ENCODE measurements at regions not wholly inside any gene's neighbourhood (a gene's known extent, or its start where the extent isn't known, plus 50 kb on each side); places are given as distances from the start of the nearest gene placed in this dataset.

DNA sequence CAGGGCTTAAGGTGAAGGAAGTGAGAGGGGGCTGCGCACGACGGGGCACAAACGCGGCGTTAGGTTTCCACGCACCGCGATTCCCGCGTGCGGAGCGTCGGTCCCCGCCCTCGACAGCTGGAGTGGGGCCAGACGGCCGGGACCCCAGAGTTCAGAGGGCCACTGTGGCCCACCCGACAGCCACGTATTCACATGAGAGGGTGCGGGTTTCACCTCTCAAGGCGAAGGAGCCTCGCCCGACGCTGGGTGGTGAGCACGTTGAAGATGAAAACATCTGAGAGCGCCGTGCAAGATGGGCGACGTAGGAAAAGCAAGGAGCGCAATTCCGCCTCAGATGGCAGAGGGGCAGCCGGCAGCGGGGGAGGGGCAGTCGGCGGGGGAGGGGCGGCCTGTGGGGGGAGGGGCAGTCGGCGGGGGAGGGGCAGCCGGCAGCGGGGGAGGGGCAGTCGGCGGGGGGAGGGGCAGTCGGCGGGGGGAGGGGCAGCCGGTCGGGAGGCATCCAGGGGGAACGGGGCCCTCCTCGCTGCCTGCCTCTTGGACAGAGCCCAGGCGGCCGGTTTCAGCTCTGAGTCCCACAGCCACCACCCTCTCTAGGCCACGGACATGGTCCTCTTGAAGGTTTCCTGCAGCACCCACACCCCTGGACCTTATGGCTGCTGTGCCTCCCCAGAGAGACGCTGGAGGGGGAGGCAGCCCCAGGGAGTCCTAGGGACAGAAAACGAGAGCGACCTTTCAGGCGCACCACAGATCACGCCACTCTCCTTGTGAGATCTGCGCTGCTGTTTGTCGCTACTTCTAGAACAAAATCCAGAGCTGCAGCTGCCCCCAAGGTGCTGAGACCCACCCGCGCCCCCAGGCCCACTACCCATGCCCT, 113.7 kb downstream of the DLL1 start:
- no peak for DNase-seq

DNA sequence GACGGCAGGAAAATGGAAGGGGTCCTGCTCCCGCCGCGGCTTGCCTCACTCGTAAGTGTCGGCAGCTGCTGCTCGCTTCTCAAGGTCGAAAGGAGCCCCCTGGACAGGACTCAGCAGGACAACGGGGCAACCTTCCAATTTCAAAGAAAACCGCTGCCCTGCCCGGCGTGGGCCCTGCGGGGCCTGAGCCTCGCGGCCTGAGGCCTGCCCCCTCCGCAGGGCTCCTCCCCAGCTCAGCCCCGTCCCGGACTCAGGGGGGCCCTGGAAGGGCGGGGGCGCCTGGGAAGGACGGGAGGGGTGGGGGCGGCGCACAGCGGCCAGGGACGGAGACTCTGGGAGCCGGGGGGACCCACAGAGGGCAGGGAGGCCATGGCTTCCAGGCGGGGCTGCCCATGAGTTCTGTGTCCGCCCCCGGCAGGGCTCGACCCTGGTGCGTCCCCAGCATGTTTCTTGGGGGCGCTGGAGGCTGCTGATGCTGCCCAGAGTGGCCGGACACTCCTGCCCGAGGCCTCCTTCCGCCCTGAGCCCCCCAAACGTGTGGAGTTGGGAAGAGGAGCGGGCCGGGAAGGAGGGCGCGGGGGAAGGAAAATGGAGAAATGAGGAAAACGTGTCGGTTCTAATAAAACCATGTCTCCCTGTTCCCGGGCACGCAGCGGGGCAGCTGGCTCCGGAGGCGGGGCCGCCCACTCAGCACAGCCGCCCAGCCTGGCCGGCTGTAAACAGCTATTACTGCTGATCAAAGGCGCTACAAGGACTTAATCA, 114.6 kb downstream of the DLL1 start:
- no peak for DNase-seq

DNA sequence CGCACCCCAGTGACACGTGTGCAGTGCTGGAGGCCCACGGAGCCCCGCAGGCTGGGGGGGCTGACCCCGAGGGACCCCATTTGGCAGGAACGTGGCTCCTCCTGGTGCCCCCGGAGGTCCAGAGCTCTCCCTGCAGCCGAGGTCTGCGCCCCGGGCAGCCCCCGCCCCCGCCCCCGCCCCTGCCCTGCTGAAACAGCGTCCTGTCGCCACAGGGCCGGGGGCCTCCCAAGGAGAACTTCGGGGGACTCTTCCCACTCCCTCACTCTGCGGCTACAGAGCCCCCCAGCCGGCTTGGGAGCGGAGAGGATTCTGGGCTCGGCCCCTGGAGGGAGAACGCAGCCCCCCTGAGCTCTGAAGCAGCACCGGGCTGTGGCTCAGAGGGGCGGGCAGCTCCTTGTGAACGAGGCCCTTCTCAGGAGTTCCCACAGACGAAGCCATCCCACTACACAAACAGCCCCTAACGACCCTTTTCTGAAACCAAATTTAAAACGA, 115.2 kb downstream of the DLL1 start:
- no peak for DNase-seq

DNA sequence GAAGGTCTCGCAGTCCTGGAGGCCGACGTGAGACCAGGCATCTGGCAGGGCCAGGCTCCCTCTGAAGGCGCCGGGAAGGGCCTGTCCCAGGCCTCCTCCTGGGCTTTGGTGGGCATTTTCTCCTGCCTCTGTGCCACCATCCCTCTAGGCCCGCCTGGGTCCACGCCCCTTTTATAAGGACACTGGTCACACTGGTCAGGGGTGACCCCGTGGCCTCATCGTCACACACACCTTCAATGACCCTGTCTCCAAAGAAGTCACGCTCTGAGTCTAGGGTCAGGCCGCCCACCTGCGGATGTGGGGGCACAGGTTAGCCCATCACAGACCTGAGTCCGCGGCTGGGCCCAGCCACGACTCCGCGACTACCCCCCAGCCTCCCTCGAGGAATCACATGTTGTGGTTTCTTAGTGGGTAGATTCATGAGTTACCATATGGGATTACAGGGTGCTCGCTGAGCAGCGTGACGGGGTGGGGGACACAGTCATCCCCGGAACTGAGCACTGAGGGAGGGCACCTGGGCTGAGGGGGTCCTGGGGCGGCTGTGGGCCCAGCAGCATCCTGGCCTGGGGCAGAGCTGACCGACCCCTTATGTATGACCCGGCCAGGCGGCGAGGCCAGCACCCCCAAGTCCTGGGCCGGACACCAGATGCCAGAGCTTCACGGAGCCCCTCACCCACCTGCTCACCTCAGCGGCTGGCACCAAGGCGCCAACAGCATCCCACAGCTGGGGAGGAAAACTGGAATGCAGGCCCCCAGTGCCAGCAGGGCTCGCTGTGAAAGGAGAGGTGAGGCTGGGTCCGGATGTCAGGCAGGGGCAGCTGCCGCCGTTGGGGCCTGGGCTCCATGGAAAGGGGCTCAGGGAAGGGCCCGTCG, 115.9 kb downstream of the DLL1 start:
- no peak for DNase-seq

DNA sequence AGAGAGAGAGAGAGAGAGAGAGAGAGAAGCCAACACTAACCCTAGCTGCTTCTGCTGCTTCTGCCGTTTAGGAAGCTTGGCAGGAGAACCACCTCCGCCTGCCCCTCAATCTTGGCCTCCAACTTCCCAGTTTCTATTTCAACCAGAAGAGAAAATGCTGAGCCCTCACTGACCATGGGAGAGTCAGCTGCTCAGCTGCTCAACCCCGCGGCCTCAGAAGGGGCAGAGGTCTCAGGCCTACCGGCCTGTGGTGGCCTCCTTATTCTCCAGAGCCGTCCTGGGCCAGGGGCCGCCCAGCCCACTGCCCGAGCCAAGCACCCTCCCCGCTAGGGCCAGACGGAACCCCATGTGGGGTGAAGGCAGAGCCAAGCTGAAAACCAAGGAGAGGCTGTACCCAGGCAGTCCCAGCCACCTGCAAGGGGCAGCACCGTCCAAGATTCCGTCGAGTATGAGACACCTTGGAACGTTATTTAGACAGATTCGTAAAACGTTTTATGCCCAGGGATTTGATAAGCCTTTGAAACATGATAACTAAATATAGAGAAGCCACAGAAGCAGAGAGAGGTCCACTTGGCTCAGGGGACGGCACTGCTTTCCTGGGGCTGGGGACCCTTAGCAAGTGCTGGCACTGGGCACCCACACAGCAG, 116.6 kb downstream of the DLL1 start:
- no peak for DNase-seq

DNA sequence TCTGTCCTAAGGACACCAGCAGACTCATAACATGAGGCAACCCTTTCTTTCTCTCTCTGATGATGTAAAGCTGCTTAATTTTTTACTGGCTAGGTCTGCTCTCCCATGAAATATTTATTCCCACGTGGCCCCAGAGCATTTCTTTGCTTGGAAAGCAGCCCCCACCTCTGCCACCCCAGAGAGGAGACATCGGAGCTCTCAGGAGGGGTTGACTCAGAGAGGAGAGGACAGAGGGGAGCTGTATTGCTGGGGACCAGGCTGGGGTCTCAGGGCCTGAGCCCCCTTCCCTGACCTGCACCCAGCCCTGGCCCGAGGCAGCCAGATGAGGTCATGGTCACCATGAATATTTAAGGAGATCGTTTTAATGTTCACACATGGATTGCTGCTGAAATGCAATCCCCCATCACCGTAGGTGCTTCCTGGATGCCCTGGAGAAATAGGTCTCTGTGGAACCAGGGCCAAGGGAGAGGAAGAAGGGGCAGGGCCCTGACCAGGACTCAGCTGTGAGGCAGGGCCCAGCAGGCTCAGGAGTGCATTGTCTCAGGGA, 117.5 kb downstream of the DLL1 start:
- no peak for DNase-seq

DNA sequence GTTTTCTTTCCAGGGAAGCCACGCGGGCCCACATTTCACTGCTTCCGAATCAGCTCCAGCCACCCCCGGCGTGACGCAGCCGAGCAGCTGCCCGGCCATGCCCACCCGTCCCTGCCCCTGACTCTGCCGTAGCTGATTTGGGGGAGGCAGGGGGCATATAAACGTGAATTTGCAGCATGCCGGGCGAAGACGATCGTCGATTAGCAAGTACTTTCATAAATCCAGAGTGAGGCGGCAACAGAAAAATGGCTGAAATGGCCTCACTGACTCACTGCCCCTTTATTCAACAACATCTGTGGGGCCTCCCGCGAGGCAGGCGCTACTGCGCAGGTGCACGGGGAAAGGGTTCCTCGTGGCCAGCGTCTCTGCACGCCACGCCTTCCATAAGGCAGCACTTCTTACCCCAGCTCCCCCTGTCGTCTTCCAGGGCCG, 118.0 kb downstream of the DLL1 start:
- DNase-seq = no peak

DNA sequence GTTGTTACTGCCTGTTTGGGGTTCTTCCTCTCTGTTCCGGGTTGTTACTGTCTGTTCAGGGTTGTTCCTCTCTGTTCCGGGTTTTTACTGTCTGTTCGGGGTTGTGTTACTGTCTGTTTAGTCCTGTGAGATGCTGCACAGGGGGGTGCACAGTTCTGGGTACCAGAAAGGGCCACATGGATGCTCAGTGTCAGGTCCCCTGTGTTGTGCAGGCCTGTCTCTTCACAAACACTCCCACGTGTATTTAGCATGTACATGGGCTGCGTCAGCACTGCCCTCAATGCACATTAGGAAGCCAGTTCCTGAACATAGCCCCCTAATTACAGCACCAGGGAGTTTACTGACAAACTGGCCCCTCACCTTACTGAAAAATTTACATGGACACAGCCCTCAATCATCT, 118.5 kb downstream of the DLL1 start:
- no peak for DNase-seq

DNA sequence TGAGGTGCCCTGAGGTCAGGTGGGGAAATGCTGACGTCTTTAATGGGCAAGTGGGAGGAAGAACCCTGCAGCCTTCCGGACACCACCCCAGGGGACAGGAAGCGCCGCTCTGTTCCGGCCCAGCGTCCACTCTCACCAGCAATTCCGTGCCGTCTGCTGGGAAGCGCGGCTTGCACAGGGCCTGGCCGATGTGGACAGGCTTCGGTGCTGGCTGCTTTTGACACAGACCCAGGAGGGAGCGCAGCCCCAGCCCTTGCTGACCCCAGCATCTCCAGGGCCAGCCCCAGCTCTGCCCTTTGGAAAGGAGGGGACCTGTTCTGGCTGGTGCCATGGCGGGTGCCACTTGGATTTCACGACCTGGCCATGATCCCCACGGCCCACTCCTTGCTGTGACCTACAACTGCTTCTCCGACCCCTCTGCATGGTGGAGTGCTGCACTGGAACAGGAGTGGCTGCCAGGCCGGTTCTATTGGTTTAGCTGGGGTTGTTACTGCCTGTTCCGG, 123.2 kb downstream of the DLL1 start:
- DNase-seq = no peak

DNA sequence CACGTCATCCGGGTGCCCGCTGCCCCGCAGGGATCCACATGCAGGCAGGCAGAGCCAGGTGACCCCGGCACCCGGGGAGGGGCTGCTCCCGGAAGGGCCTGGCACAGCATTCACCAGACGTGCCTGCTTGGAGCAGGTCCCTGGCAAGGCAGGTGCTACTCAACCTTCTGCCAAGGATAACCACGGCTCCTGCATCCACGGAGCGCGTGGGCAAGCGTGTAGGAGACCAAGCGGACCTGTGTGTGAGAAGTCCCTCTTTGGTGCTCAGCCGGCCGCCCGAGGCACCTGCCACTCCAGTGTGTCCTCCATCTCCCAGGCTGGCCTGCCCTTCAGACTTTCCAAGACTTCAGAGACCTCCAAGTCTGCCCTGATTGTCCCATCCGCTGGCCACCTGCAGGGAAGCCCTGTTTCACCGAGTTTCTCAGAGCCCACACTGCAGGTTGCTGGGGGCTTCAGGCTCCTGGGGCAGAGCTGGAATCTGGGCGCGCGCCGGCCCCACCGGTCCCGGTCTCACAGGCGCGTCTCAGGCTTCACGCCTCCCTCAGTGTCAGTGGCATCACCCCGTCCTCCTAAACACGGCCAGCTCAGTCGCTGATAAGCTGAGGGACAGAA, 124.3 kb downstream of the DLL1 start:
- no peak for DNase-seq

DNA sequence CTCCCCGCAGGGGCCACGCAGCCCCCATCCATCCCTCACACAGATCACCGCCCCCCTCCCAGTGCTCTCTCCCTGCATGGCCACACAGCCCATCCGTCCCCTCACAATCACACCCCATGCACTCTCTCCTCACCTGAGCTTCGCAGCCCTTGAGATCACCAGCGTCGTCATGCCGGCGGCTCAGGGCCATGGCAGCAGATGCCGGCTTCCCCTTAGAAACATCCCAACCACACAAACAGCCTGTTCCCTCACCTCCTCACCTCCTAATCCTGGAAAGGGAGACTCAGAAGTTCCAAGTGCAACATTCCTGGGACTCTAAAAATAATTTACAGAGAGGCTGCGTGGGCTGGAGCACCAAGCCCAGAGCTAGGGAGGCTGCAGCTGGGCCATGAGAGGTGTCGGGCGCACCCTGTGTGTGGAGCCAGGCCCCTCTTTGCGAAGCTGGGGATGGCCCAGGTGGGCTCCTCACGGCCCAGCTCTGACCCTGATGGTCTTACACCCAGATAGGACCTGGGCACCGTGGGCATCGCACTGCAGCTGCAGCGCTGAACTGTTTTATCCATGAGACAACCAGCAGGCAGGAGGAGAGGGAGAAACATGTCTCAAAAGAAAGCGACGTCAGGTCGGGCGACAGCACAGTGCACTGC, 125.3 kb downstream of the DLL1 start:
- DNase-seq = no peak

DNA sequence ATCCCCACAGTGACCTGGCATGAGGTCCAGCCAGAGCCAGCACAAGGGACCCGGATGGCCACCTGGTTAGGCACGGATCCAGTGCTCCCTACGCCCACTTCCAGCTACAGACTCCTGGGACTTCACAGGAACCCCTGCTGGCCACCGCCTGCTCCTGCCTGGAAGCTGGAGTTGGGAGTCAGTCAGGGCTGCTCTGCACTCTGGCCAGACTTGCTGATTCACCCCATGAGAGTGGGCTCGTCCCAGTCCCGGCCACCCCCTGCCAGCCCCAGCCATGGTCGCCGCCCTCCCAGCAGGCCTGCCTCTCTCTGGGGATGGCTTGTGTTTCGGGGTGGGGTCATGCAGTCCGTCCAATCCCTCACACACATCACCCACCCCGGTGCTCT, 125.8 kb downstream of the DLL1 start:
- no peak for DNase-seq

DNA sequence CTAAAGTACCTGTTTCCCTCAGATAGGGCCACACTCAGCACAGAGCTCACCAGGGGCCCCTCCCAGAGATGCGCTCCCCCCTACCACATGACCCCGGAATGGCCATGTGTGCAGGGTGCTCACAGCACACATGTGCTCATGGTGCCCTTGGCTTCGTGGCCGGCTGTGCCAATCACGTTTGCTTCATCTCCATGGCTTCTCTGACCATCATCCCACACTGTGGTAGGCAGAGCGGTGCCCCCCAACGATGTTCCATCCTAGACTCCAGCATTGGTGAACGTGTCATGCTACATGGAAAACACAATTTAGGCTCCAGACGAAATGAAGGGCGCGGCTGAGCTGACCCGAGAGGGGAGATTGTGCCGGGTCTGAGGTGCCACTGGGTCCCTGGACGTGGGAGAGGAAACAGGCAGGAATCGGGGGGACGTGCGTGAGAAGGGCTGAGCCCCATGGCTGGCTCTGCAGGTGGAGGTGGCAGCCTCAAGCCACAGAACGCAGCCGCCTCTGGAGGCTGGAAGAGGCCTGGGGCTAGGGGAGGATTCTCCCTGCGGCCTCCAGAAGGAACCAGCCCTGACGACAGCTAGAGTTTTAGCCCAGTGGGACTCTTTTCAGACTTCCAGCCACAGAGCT, 126.5 kb downstream of the DLL1 start:
- no peak for DNase-seq

DNA sequence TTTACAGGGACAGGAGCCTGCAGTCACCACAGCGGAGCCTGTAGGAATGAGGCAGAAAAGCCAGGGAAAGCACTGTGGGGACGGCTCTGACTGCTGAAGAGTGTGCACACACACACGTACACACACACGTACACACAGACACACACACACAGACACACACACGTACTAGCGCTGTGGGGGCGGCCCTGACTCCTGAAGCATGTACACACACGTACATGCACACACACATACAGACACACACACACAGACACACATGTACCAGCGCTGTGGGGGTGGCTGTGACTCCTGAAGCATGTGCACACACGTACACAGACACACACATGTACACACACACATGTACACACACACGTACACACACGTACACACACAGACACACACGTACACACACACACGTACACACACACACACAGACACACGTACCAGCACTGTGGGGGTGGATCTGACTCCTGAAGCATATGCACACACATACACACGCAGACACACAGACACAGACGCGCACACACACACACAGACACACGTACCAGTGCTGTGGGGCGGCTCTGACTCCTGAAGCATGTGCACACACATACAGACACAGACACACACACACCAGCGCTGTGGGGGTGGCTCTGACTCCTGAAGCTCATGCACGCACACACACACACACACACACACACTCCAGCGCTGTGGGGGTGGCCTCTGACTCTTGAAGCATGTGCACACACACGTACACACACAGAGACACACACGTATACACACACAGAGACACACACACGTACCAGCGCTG, 127.3 kb downstream of the DLL1 start:
- no peak for DNase-seq

DNA sequence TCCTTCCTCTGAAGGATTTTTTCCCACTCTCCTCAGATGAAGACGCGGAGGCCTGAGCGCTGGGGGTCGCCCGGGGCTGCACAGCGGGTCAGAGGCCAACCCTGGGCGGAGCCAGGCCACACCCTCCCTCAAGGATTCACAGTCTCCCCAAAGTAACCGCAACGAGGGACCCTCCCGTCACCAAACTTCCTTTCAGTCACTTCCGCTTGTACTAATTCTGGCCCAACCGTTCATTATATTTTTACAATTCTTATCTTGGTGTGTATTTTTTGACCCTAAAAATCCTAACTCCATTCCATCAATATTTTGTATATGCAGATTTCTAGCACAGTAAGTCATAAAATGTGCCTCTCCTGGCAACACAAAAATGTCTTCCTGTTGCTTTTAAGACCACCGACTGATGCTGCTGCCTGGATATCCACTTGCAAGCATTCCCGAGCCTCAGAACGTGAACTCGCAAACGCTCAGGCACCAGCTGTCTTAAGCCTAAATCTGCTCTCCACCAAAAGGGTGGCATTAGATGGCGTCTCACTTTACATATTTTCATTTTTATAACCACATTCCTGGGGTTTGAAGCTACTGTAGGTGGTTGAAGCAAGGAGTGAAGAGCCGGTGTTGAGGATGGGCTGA, 128.0 kb downstream of the DLL1 start:
- DNase-seq = no peak

DNA sequence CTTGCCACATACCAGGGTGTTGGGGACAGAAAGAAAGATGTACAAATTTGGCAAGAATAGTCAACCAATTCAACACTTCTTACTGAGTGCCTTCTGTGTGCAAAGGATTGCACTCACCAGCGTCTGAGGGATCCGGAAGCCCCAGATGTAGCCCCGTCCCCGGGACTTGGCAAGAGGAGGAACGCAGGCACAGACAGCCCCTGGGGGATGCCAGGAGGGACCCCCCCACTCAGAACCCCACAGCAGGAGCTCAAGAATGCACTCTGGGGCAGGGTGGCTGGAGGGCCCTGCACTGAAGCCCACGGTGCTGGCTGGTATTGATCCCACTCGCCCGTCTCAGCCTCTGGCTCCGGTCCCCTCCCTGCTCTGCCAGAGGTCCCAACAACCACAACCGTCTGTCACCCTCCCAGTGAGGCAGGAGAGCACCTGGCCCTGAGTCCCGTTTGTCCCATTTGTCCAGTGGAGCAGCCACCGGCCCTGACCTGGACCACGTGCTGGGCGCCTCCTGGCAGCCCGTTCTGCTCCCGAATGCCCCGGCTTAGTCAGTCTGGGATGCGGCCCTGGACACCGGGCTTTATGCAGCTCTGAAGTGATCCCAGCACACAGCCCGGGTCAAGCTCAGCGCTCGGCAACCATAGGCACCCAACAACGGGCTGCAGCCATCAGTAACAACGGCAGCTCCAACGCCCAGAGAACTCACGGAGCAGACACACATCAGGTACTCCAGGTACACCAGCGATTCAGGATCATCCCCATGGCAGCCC, 128.7 kb downstream of the DLL1 start:
- DNase-seq = no peak

DNA sequence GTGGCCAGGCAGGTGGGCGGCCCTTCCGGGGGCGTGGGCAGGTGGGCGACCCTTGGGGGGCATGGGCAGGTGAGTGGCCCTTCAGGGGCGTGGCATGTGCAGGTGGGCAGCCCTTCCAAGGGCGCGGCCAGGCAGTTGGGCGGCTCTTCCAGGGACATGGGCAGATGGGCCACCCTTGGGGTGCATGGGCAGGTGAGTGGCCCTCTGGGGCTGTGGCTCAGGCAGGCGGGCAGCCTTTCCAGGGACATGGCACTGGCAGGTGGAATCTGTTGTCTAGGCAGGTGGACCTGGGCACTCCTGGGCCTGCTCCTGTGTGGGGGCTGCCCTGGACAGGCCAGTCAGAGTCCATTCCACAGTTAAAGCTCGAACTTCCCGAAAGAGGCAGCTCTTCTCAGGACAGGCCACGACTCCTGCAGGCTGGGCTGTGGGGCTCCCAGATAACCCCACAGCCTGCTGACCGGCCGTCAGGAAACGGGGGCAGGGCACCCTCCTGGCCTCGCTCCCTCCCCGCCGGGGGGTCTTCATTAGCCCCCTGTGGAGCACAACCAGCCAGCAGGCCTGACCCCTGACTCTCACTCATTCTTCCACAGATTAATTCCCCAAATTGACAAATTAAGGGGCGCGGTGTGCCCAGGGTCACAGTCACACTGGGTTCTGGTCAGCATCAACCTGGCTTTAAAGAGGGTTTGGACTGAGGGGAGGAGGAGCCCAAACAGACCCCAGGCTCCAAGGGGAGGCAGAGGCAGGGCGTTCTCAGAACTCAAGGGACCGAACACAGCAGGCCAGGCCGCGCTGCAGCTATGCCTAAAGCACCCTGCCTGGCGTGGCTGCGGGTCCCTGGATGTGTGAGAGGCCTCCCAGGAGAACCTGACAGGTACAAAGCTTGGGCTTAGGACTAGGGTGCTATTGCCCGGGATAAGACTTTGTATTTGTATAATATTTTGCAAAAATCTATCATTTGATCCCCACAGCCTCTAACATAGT, 130.0 kb downstream of the DLL1 start:
- no peak for DNase-seq
